Caki2 (cell line): ENCODE measurements at regions not wholly inside any gene's neighbourhood (a gene's known extent, or its start where the extent isn't known, plus 50 kb on each side); places are given as distances from the start of the nearest gene placed in this dataset.

Experiments used
- DNase-seq: peaks from one replicate; pipeline ENCODE4 v3.0.0-alpha.2; 2015; ENCODE audit warnings: low read depth
- in situ Hi-C: cut with HindIII; loops from 2 replicates; pipeline ENCODE4 v1.10.0; 2016; ENCODE audit warnings: low sequenced_read_pairs, low pct_unique_long_range_greater_than_20kb, mixed read lengths

DNA sequence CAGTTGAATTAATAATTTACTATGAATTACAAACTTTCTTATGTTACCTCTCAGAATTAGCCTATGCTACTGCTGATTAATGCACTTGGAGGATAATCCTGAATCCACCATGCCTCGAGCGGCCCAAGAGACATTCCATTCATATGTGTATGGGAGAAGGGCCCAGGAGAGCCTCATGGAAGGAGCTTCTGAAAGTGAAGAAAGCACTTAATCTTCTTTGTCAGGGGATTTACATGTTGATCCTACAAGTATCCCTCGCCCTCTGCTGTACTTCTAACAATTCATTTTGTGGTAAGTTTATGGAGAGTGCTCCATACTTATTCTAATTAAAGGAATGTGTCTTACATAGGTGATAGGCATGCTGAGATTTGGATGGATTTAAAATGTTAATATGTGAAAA is 1189.1 kb upstream of the NXPH2 start:
- in situ Hi-C loops: no loop called here
- no peak for DNase-seq

DNA sequence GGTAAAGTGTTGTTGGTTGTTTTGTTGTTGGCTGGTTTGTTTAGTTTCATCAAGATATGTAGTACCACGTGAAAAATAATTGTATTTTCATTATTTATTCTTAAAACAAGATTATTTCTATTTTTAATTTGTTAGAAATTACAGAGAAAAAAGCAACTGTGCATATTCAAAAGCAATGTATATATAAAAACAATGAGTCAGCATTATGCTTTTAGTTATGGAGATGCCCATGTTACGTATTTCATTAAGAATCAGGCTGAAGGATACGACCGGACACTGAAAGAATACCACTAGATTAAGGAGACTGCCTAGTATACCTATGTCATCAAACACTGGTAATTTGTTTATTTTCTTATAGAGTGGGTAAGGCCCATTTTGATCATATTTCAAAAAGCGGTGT is 1188.4 kb upstream of the NXPH2 start:
- no peak for DNase-seq
- in situ Hi-C loops: no loop called here

GRCh38 chr2:139967665-139968064 is 1187.5 kb upstream of the NXPH2 start:
- in situ Hi-C loops: no loop called here
- DNase-seq: no peak

DNA sequence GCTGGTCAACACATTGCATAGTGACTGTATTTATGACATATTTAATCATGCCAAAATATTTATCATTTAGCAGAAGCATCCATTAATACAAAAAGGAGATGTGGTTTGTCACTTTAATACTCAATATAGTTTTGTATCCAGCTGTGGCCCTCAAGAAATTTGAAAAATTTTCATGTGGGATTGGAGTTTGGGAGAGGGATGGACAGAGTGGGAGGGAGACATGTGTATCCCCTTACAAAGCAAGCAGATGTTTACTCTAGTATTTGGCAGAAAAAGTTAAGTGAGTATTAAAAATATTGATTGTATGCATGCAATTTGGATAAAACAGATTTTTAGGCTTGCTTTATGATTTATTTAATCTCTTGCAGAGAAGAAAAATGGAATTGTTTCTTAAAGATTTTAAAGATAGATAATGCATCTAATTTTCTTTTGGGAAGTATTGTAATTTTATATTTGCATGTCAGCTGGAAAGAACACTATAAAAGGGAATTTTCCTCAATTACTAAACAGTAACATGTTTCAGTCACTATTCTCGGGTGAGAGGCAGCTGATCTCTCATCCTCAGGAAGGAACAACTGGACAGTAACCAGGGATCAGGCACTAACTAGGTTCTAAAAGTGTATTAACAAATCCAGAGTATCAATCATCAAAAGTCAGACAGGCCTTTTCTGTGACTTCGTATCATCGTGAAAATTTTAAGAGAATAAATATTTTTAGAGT is 1184.7 kb upstream of the NXPH2 start:
- in situ Hi-C loops: no loop called here

DNA sequence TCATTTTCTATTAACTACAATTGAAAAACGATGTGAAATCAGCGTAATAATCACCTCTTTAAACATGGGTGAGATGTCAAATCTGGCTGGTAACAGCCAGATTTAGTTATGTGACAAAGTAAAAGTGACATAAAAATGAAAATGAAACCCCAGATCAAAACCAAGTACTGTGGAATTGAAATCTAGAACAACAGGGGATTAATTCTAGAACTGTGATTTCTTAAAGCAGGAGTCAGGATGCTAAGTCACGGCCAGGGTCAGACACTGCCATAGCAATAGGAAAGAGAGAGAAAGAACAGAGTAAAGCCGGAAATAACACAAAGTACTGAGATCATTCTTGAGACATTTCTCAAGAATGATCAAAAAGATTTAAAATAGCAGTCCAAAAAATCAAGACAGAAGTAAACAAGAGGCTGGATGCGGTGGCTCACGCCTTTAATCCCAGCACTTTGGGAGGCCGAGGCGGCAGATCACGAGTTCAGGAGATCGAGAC is 1183.7 kb upstream of the NXPH2 start:
- in situ Hi-C loops: no loop called here

More for the DNA sequence above, 1184.7 kb upstream of the NXPH2 start:
- no peak for DNase-seq

DNA sequence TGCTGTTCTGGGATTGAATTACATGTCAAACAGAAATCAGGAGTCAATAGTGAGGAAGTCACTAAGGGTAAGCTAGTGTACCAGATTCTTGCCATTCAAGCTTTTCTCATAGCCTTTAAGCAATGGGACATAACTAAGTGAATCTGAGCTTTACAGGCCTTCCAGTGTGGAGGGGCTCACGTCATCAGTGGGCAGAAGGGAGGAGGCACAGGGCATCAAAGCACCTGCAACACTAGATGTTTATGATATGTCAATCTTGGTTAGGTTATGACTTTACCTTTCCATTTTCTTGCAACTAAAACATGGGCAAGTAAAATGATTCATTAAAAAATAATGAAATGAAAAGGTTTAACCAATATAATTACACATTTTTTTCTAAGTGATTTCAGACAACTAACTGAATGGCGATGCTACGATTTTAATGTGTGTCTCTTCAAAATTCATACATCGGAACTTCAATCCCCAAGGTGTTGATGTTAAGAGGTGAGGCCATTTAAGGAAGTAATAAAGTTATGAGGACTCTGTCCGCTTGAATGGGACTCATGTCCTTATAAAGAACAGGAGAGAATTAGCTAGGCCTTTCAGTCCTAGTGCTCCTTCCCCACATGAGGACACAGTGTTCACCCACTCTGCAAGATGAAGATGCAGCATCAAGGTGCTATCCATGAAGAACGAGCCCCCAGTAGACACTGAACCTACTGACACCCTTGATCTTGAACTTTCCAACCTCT is 1169.2 kb upstream of the NXPH2 start:
- no peak for DNase-seq
- in situ Hi-C loops: no loop called here

More for the DNA sequence above, 1183.7 kb upstream of the NXPH2 start:
- DNase-seq: no peak

GRCh38 chr2:139946690-139947089 is 1166.5 kb upstream of the NXPH2 start:
- no peak for DNase-seq

GRCh38 chr2:139940686-139941085 is 1160.5 kb upstream of the NXPH2 start:
- DNase-seq: no peak
- in situ Hi-C loops: no loop called here

More at GRCh38 chr2:139946690-139947089, 1166.5 kb upstream of the NXPH2 start:
- in situ Hi-C loops: no loop called here

- no peak for DNase-seq
- in situ Hi-C loops: no loop called here
These were observed 1145.7 kb upstream of the NXPH2 start for GRCh38 chr2:139925903-139926302.

GRCh38 chr2:139924070-139924469 is 1143.9 kb upstream of the NXPH2 start:
- in situ Hi-C loops: no loop called here
- no peak for DNase-seq

- in situ Hi-C loops: no loop called here
These were observed 1138.8 kb upstream of the NXPH2 start for GRCh38 chr2:139918982-139919381.

DNA sequence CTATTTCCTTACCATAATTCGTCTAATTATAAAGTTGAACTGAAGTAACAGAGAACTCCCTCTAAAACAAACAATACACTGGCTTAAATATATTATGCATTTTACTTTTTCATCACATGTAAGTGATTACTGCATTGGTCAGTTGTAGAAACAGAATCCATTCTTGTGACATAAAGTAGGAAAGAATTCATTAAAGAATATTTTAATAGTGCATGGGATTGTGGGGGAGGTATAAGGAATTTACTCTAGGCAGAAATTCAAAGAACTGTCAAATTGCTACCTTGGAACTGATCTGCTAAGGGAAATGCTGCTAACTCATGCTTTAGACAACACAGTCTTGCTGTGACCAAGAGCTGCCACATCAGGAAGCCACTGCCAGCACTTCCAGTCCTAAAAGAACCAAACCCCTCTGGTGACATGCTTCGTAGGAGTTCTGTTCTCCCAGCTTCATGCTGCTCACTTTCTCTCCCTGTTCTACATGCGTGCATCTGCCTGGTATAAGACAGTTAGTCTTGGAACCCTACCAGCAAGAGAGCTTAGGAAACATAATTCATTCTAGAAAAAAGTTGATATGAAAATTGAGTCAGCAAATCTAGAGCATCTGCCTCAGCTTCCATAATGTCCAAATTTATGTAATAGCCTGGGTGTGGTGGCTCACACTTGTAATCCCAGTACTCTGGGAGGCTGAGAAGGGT is 1137.6 kb upstream of the NXPH2 start:
- in situ Hi-C loops: no loop called here
- DNase-seq: no peak

More at GRCh38 chr2:139918982-139919381, 1138.8 kb upstream of the NXPH2 start:
- no peak for DNase-seq

DNA sequence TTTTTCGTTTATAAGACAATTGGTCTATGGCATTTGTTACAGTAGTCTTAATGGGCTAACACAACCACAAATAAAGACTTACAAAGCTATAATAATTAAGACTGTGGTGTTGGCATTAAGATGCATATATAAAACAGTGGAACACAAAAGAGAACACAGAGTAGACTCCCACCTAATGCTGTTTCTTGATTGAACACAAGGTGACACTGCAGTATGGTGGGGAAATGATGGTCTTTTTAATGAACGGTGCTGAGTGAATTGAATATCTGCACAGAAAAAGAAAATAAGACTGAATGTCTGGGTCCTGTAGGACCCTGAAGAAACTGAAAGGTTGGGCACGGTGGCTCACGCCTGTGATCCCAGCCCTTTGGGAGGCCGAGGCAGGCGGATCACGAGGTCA is 1136.6 kb upstream of the NXPH2 start:
- DNase-seq: no peak
- in situ Hi-C loops: no loop called here

- DNase-seq: no peak
- in situ Hi-C loops: no loop called here
These were observed 1131.0 kb upstream of the NXPH2 start for GRCh38 chr2:139911160-139911559.

DNA sequence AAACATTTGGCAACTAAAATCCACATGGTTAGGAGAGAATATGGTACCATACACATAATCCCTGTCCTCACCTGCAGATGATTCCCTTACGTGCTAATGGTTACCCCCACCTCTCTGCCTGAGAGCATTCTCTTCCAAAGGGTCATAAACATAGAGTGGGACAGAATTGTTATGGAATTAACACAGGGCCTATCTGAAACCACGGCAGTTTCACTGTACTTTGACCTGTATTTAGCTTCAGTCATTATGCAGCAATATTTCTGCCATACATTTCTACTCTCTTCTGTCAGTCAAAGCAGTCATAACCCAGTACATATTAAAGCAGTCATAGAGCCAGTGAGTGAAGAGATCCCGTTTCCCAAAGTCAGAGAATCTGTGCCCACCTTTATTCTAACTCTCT is 1128.9 kb upstream of the NXPH2 start:
- in situ Hi-C loops: no loop called here
- DNase-seq: no peak

- in situ Hi-C loops: no loop called here
- DNase-seq: no peak
These were observed 1125.4 kb upstream of the NXPH2 start for GRCh38 chr2:139905624-139906023.

DNA sequence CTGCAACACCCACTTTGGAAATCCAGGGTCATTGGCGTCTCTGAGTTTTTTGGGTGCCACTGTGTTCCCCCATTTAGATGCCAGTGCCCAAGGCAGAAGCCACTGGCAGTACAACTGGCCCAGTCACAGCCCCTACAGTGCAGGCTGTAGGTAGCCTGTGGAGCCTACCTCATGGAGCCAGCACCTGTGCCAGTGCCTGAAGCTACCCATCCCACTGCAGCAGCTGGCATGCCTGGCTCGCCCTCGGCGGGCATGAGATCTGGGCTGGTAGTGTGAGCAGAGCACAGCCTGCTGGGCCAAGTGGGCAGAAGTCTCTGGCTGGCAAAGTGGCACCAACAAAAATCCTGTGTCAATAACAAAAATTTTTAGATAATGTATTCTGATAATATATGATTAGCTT is 1111.4 kb upstream of the NXPH2 start:
- in situ Hi-C loops: no loop called here
- no peak for DNase-seq

GRCh38 chr2:139885921-139886498 is 1105.8 kb upstream of the NXPH2 start:
- DNase-seq: no peak
- in situ Hi-C loops: no loop called here

GRCh38 chr2:139876964-139877363 is 1096.8 kb upstream of the NXPH2 start:
- in situ Hi-C loops: no loop called here
- DNase-seq: no peak
